Astrocyte (in vitro differentiated cells and primary cell): ENCODE measurements at regions not wholly inside any gene's neighbourhood (a gene's known extent, or its start where the extent isn't known, plus 50 kb on each side); places are given as distances from the start of the nearest gene placed in this dataset.

Experiments
- DNase-seq: peaks from one replicate; pipeline ENCODE4 v3.0.0-alpha.2; 2010; ENCODE audit warnings: low read depth
- FAIRE-seq: peaks from 2 replicates; lab custom pipeline; 2011; peaks lifted over from hg19 to GRCh38; lab: Jason Lieb, UNC
- H2AFZ ChIP-seq: 2 replicates; pipeline ENCODE4 v1.6.0; 2012; ENCODE audit warnings: low read depth, low read length, inconsistent platforms
- H3K27ac ChIP-seq: 2 replicates; pipeline ENCODE4 v1.5.1; 2011; ENCODE audit warnings: low read depth, low read length, inconsistent platforms
- H3K27me3 ChIP-seq: 2 replicates; pipeline ENCODE4 v1.6.0; 2011; ENCODE audit warnings: low read length, inconsistent platforms; ENCODE audit not compliant: insufficient read depth
- H3K36me3 ChIP-seq: 2 replicates; pipeline ENCODE4 v1.5.1; 2011; ENCODE audit warnings: low read length, inconsistent platforms; ENCODE audit not compliant: insufficient read depth
- H3K4me1 ChIP-seq: 2 replicates; pipeline ENCODE4 v1.5.1; 2011; ENCODE audit warnings: low read length, inconsistent platforms; ENCODE audit not compliant: insufficient read depth
- H3K4me2 ChIP-seq: 2 replicates; pipeline ENCODE4 v1.6.0; 2012; ENCODE audit warnings: low read length, inconsistent platforms
- H3K4me3 ChIP-seq: 2 replicates; pipeline ENCODE4 v1.5.1; 2011; ENCODE audit warnings: low read depth, mild to moderate bottlenecking, low read length, inconsistent platforms; ENCODE audit not compliant: insufficient read depth
- H3K79me2 ChIP-seq: 2 replicates; pipeline ENCODE4 v1.6.0; 2012; ENCODE audit warnings: mild to moderate bottlenecking, low read length, inconsistent platforms; ENCODE audit not compliant: insufficient read depth
- H3K9ac ChIP-seq: 2 replicates; pipeline ENCODE4 v1.6.0; 2012; ENCODE audit warnings: mild to moderate bottlenecking, low read length, inconsistent platforms
- H3K9me3 ChIP-seq: 2 replicates; pipeline ENCODE4 v1.5.1; 2012; ENCODE audit warnings: low read depth, mild to moderate bottlenecking, low read length, inconsistent platforms; ENCODE audit not compliant: insufficient read depth
- H4K20me1 ChIP-seq: 2 replicates; pipeline ENCODE4 v1.6.0; 2012; ENCODE audit warnings: low read length, inconsistent platforms; ENCODE audit not compliant: insufficient read depth
- H3K27ac Mint-ChIP-seq: one replicate; pipeline ENCODE4 v1.8.0; 2021; ENCODE audit warnings: mild to moderate bottlenecking, mixed read lengths; ENCODE audit not compliant: unreplicated experiment
- H3K27me3 Mint-ChIP-seq: one replicate; pipeline ENCODE4 v1.8.0; 2021; ENCODE audit warnings: low read depth, mixed read lengths; ENCODE audit not compliant: unreplicated experiment
- H3K36me3 Mint-ChIP-seq: one replicate; pipeline ENCODE4 v1.8.0; 2021; ENCODE audit warnings: low read depth, mixed read lengths; ENCODE audit not compliant: unreplicated experiment
- H3K4me1 Mint-ChIP-seq: one replicate; pipeline ENCODE4 v1.8.0; 2021; ENCODE audit warnings: low read depth, mixed read lengths; ENCODE audit not compliant: unreplicated experiment
- H3K4me3 Mint-ChIP-seq: one replicate; pipeline ENCODE4 v1.8.0; 2021; ENCODE audit warnings: mild to moderate bottlenecking, moderate library complexity, mixed read lengths; ENCODE audit not compliant: unreplicated experiment
- H3K9me3 Mint-ChIP-seq: one replicate; pipeline ENCODE4 v1.8.0; 2021; ENCODE audit warnings: mild to moderate bottlenecking, mixed read lengths; ENCODE audit not compliant: unreplicated experiment
- CTCF ChIP-seq: IDR thresholded peaks from 2 replicates; pipeline ENCODE4 v1.5.1; 2011; ENCODE audit warnings: low read depth, mild to moderate bottlenecking, inconsistent platforms, low read length, moderate library complexity; ENCODE audit not compliant: insufficient read depth
- EZH2 ChIP-seq: IDR thresholded peaks from 2 replicates; pipeline ENCODE4 v1.6.1; 2012; ENCODE audit warnings: mild to moderate bottlenecking, low read length, inconsistent platforms; ENCODE audit not compliant: insufficient read depth

GRCh38 chr2:187962538-187962937 is 329.1 kb upstream of the GULP1 start:
- no peaks in the 10 kb centered on the region for H4K20me1 ChIP-seq
- no peaks in the 10 kb centered on the region for H3K4me1 ChIP-seq
- H3K27me3 Mint-ChIP-seq = no peaks in the 10 kb centered on the region
- H3K27me3 ChIP-seq = no peaks in the 10 kb centered on the region
- H3K4me1 Mint-ChIP-seq = peaks cover 4% of the 10 kb centered on the region
- H3K9me3 ChIP-seq = no peaks in the 10 kb centered on the region
- H3K9me3 Mint-ChIP-seq = no peaks in the 10 kb centered on the region
- no peak overlapping the region for H3K4me2 ChIP-seq
- no peak overlapping the region for H3K9ac ChIP-seq
- no peak for FAIRE-seq
- H3K27ac ChIP-seq = no peak overlapping the region
- no peaks in the 10 kb centered on the region for H3K36me3 ChIP-seq
- DNase-seq = no peak
- no peaks in the 10 kb centered on the region for H3K79me2 ChIP-seq
- H3K36me3 Mint-ChIP-seq = no peaks in the 10 kb centered on the region
- no peak overlapping the region for H3K27ac Mint-ChIP-seq
- H2AFZ ChIP-seq = no peak overlapping the region
- H3K4me3 Mint-ChIP-seq = no peak overlapping the region
- no peak overlapping the region for H3K4me3 ChIP-seq
- no peak for TF ChIP-seq EZH2
- TF ChIP-seq CTCF = no peak

GRCh38 chr2:187964746-187965145 is 326.9 kb upstream of the GULP1 start:
- H3K27me3 ChIP-seq = no peaks in the 10 kb centered on the region
- H3K4me1 ChIP-seq = no peaks in the 10 kb centered on the region
- FAIRE-seq (peak; percentile 41), DNase-seq (peak; percentile 13)
- no peak overlapping the region for H3K4me2 ChIP-seq
- no peaks in the 10 kb centered on the region for H4K20me1 ChIP-seq
- no peak overlapping the region for H3K27ac ChIP-seq
- no peak overlapping the region for H3K4me3 Mint-ChIP-seq
- H3K9me3 Mint-ChIP-seq = no peaks in the 10 kb centered on the region
- no peak for TF ChIP-seq EZH2
- no peak for TF ChIP-seq CTCF
- no peaks in the 10 kb centered on the region for H3K79me2 ChIP-seq
- H3K36me3 ChIP-seq = no peaks in the 10 kb centered on the region
- H3K9me3 ChIP-seq = no peaks in the 10 kb centered on the region
- H3K27ac Mint-ChIP-seq = no peak overlapping the region
- no peak overlapping the region for H2AFZ ChIP-seq
- no peak overlapping the region for H3K9ac ChIP-seq
- no peaks in the 10 kb centered on the region for H3K36me3 Mint-ChIP-seq
- no peaks in the 10 kb centered on the region for H3K27me3 Mint-ChIP-seq
- H3K4me3 ChIP-seq = no peak overlapping the region
- peaks cover 4% of the 10 kb centered on the region for H3K4me1 Mint-ChIP-seq

GRCh38 chr2:187966924-187967323 is 324.8 kb upstream of the GULP1 start:
- TF ChIP-seq CTCF (no peak), EZH2 (no peak)
- no peaks in the 10 kb centered on the region for H4K20me1 ChIP-seq
- Mint-ChIP-seq H3K4me1 (peaks cover 4% of the 10 kb centered on the region), H3K36me3 (no peaks in the 10 kb centered on the region), H3K4me3 (no peak overlapping the region), H3K27me3 (no peaks in the 10 kb centered on the region), H3K27ac (no peak overlapping the region), H3K9me3 (no peaks in the 10 kb centered on the region)
- no peaks in the 10 kb centered on the region for H3K4me1 ChIP-seq
- no peaks in the 10 kb centered on the region for H3K36me3 ChIP-seq
- H3K27ac ChIP-seq = no peak overlapping the region
- H3K4me3 ChIP-seq = no peak overlapping the region
- no peak overlapping the region for H2AFZ ChIP-seq
- H3K27me3 ChIP-seq = no peaks in the 10 kb centered on the region
- H3K9ac ChIP-seq = no peak overlapping the region
- FAIRE-seq (no peak), DNase-seq (no peak)
- H3K9me3 ChIP-seq = no peaks in the 10 kb centered on the region
- H3K79me2 ChIP-seq = no peaks in the 10 kb centered on the region
- H3K4me2 ChIP-seq = no peak overlapping the region
